ENCODE measurements at regions not wholly inside any gene's neighbourhood (a gene's known extent, or its start where the extent isn't known, plus 50 kb on each side); places are given as distances from the start of the nearest gene placed in this dataset.
"Not testable (repeated sequence)": the region's sequence is repeated elsewhere in the genome, so short reads cannot be mapped to it uniquely, and the experiment has no call there.

- no peak for DNase-seq (ENCODE audit: low spot score)
- H3K9me3 Mint-ChIP-seq (ENCODE audit: unreplicated experiment) = peaks cover 18% of the 10 kb centered on the region
- peaks cover 4% of the 10 kb centered on the region for H3K27me3 Mint-ChIP-seq (ENCODE audit: unreplicated experiment)
- TF ChIP-seq CTCF (IDR thresholded peaks at IDR 0.05; ENCODE audit: unreplicated experiment) = no peak
- H3K4me1 Mint-ChIP-seq (ENCODE audit: unreplicated experiment) = no peaks in the 10 kb centered on the region
- no peaks in the 10 kb centered on the region for H3K36me3 Mint-ChIP-seq (ENCODE audit: low read depth, unreplicated experiment)
- H3K4me3 Mint-ChIP-seq (ENCODE audit: unreplicated experiment) = no peak overlapping the region
- no peak overlapping the region for H3K27ac Mint-ChIP-seq (ENCODE audit: unreplicated experiment)
These were observed 138.0 kb upstream of the CPHXL start for GRCh38 chr16:75864243-75864642.

- H3K36me3 Mint-ChIP-seq (ENCODE audit: low read depth, unreplicated experiment) = peaks cover 8% of the 10 kb centered on the region
- peaks cover 8% of the 10 kb centered on the region for H3K27me3 Mint-ChIP-seq (ENCODE audit: unreplicated experiment)
- H3K9me3 Mint-ChIP-seq (ENCODE audit: unreplicated experiment) = peaks cover 22% of the 10 kb centered on the region
- H3K4me3 Mint-ChIP-seq (ENCODE audit: unreplicated experiment) = no peak overlapping the region
- no peak for DNase-seq (ENCODE audit: low spot score)
- H3K27ac Mint-ChIP-seq (ENCODE audit: unreplicated experiment) = no peak overlapping the region
- no peaks in the 10 kb centered on the region for H3K4me1 Mint-ChIP-seq (ENCODE audit: unreplicated experiment)
- no peak for TF ChIP-seq CTCF (IDR thresholded peaks at IDR 0.05; ENCODE audit: unreplicated experiment)
These were observed 139.4 kb upstream of the CPHXL start for GRCh38 chr16:75865736-75866135.

- no peak for DNase-seq (ENCODE audit: low spot score)
- Mint-ChIP-seq H3K27me3 (ENCODE audit: unreplicated experiment) (peaks cover 5% of the 10 kb centered on the region), H3K9me3 (ENCODE audit: unreplicated experiment) (peaks cover 14% of the 10 kb centered on the region), H3K36me3 (ENCODE audit: low read depth, unreplicated experiment) (peaks cover 8% of the 10 kb centered on the region), H3K27ac (ENCODE audit: unreplicated experiment) (no peak overlapping the region), H3K4me3 (ENCODE audit: unreplicated experiment) (no peak overlapping the region), H3K4me1 (ENCODE audit: unreplicated experiment) (no peaks in the 10 kb centered on the region)
- TF ChIP-seq CTCF (IDR thresholded peaks at IDR 0.05; ENCODE audit: unreplicated experiment) = no peak
These were observed 142.6 kb upstream of the CPHXL start for GRCh38 chr16:75868636-75869632.

GRCh38 chr16:75881280-75881679 is 155.0 kb upstream of the CPHXL start:
- not testable (repeated sequence) for H3K9me3 Mint-ChIP-seq (ENCODE audit: unreplicated experiment); H3K27me3 Mint-ChIP-seq (ENCODE audit: unreplicated experiment); DNase-seq (ENCODE audit: low spot score); H3K27ac Mint-ChIP-seq (ENCODE audit: unreplicated experiment); H3K4me3 Mint-ChIP-seq (ENCODE audit: unreplicated experiment); H3K4me1 Mint-ChIP-seq (ENCODE audit: unreplicated experiment); H3K36me3 Mint-ChIP-seq (ENCODE audit: low read depth, unreplicated experiment)

GRCh38 chr16:75899163-75899562 is 172.9 kb upstream of the CPHXL start:
- Mint-ChIP-seq H3K4me3 (ENCODE audit: unreplicated experiment) (no peak overlapping the region), H3K36me3 (ENCODE audit: low read depth, unreplicated experiment) (no peaks in the 10 kb centered on the region), H3K4me1 (ENCODE audit: unreplicated experiment) (no peaks in the 10 kb centered on the region), H3K9me3 (ENCODE audit: unreplicated experiment) (peaks cover 5% of the 10 kb centered on the region), H3K27me3 (ENCODE audit: unreplicated experiment) (no peaks in the 10 kb centered on the region), H3K27ac (ENCODE audit: unreplicated experiment) (no peak overlapping the region)
- no peak for TF ChIP-seq CTCF (IDR thresholded peaks at IDR 0.05; ENCODE audit: unreplicated experiment)
- no peak for DNase-seq (ENCODE audit: low spot score)
